ENCODE measurements at regions not wholly inside any gene's neighbourhood (a gene's known extent, or its start where the extent isn't known, plus 50 kb on each side); places are given as distances from the start of the nearest gene placed in this dataset.

- no peak for DNase-seq (ENCODE audit: low spot score)
Observed at GRCh38 chr6:77403424-77403823, 59.9 kb downstream of the HTR1B start.

GRCh38 chr6:77401231-77401630 is 62.1 kb downstream of the HTR1B start:
- no peak for DNase-seq (ENCODE audit: low spot score)

GRCh38 chr6:77397561-77397960 is 65.7 kb downstream of the HTR1B start:
- no peak for DNase-seq (ENCODE audit: low spot score)

- DNase-seq (ENCODE audit: low spot score), result no peak
Observed at GRCh38 chr6:77389402-77389801, 73.9 kb downstream of the HTR1B start.

GRCh38 chr6:77383026-77383425 is 80.3 kb downstream of the HTR1B start:
- DNase-seq (ENCODE audit: low spot score), result no peak

GRCh38 chr6:77373955-77374354 is 89.3 kb downstream of the HTR1B start:
- DNase-seq (ENCODE audit: low spot score), result peak; percentile 1

GRCh38 chr6:77371748-77372147 is 91.5 kb downstream of the HTR1B start:
- DNase-seq (ENCODE audit: low spot score), result no peak

- DNase-seq (ENCODE audit: low spot score), result no peak
Observed at GRCh38 chr6:77368660-77369313, 94.5 kb downstream of the HTR1B start.

GRCh38 chr6:77366798-77367197 is 96.5 kb downstream of the HTR1B start:
- no peak for DNase-seq (ENCODE audit: low spot score)

- no peak for DNase-seq (ENCODE audit: low spot score)
Observed at GRCh38 chr6:77363702-77364101, 99.6 kb downstream of the HTR1B start.

- no peak for DNase-seq (ENCODE audit: low spot score)
Observed at GRCh38 chr6:77362055-77362454, 101.2 kb downstream of the HTR1B start.

GRCh38 chr6:77361018-77361417 is 102.3 kb downstream of the HTR1B start:
- DNase-seq (ENCODE audit: low spot score), result no peak

- no peak for DNase-seq (ENCODE audit: low spot score)
Observed at GRCh38 chr6:77356821-77357220, 106.5 kb downstream of the HTR1B start.

GRCh38 chr6:77354581-77354980 is 108.7 kb downstream of the HTR1B start:
- no peak for DNase-seq (ENCODE audit: low spot score)

- no peak for DNase-seq (ENCODE audit: low spot score)
Observed at GRCh38 chr6:77353129-77353528, 110.2 kb downstream of the HTR1B start.

- no peak for DNase-seq (ENCODE audit: low spot score)
Observed at GRCh38 chr6:77341058-77341986, 122.0 kb downstream of the HTR1B start.

- DNase-seq (ENCODE audit: low spot score), result no peak
Observed at GRCh38 chr6:77340331-77340730, 123.0 kb downstream of the HTR1B start.

GRCh38 chr6:77339926-77340325 is 123.4 kb downstream of the HTR1B start:
- DNase-seq (ENCODE audit: low spot score), result no peak

GRCh38 chr6:77337392-77337791 is 125.9 kb downstream of the HTR1B start:
- DNase-seq (ENCODE audit: low spot score), result no peak

- no peak for DNase-seq (ENCODE audit: low spot score)
Observed at GRCh38 chr6:77334093-77334492, 129.2 kb downstream of the HTR1B start.

- no peak for DNase-seq (ENCODE audit: low spot score)
Observed at GRCh38 chr6:77332915-77333623, 130.2 kb downstream of the HTR1B start.

- DNase-seq (ENCODE audit: low spot score), result no peak
Observed at GRCh38 chr6:77326711-77327110, 136.6 kb downstream of the HTR1B start.

GRCh38 chr6:77326029-77326428 is 137.3 kb downstream of the HTR1B start:
- no peak for DNase-seq (ENCODE audit: low spot score)

Measured in SW480 (cell line).